ENCODE measurements at regions not wholly inside any gene's neighbourhood (a gene's known extent, or its start where the extent isn't known, plus 50 kb on each side); places are given as distances from the start of the nearest gene placed in this dataset.
"Not testable (repeated sequence)": the region's sequence is repeated elsewhere in the genome, so short reads cannot be mapped to it uniquely, and the experiment has no call there.

DNA sequence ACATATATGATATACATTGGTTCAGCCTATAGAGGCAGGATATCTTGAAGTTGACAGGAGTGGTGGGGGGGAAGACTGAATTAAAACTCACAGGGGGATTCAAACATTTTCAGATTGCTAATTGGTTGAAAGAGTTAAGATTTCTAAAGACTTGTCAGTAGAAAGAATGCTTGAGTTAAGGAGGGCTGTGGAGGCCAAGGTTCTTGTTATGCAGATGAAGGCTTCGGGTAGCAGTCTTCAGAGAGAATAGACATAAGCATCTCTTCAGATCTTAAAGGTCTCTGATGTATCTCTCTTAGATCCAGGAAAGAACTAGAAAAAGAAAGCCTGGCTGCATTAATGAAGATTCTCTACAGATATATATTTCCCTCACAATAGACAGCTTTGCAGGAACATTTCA lies 209.8 kb upstream of the SEMA3D start:
- CTCF ChIA-PET, result no interaction called here
- POLR2A ChIA-PET, result no interaction called here

DNA sequence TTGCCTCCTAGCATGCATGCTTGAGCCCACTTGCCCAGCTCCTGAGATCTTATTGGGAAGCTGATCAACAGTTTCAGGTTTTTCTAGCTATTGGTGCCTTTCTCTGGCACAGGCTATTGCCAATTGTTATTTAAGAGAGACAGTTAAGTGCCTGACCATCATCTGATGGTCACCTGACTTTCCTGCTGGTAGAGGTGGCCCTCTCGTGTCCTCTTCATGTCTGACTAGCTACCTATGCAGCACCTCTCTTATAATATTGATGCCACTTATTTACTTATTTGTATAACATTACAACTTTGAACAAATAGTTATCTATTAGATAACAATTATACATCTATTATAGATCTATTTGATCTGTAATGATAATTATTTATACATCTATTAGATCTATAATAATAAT lies 205.9 kb upstream of the SEMA3D start:
- CTCF ChIA-PET, result no interaction called here

DNA sequence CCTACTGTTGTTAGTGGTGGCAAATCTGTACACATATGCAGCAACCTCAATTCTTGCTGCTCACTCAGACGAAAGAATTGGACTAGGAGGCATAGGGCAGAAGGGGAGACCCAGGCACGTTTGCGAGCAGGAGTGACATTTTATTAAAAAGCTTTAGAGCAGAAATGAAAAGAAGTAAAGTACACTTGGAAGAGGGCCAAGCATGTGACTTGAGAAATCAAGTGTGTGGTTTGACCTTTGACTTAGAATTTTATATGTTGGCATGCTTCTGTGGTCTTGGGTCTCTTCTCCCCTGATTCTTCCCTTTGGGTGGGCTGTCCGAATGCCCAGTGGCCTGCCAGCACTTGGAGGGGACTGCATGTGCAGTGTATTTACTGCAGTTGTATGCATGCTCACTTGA lies 205.5 kb upstream of the SEMA3D start:
- POLR2A ChIA-PET, result no interaction called here

More for the DNA sequence above, 205.9 kb upstream of the SEMA3D start:
- POLR2A ChIA-PET, result no interaction called here

DNA sequence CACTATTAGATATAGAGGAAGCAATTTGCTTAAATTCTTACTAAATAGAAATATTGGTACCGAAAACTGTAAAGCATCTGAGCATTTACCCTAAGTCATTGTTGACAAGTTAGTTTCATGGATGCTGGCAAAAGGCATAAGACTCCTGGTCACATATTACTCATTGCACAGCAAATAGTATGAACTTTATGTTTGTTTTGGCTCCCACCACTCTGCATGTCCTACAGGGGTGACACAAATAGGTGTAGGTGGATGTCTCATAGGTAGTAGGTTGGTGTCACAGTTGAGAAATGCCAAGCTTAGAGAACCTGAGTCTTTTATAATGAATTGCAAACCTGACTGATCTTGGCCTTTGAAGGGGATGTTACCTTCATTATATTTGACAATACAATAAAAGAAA lies 199.6 kb upstream of the SEMA3D start:
- CTCF ChIA-PET, result no interaction called here

More for the DNA sequence above, 205.5 kb upstream of the SEMA3D start:
- CTCF ChIA-PET, result no interaction called here

DNA sequence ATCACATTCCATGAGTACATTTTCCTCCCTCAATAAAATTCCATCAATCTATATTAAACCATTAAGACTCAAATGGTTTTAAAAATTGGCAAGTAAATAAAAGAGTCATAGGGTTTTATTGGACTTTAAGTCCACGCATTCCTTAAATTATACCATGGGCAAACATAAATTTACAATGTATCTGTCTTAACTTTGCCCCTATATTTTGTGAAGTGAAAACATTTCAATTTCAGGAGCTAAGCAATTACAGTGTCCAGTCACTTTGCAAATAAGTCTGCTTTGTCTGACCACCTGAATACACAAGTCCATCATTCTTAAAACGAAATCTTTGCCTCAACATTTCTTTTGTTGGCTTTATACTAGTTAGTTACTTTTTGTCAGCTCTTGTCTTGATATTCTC lies 197.5 kb upstream of the SEMA3D start:
- ChIA-PET POLR2A (no interaction called here), CTCF (no interaction called here)

More for the DNA sequence above, 199.6 kb upstream of the SEMA3D start:
- POLR2A ChIA-PET, result no interaction called here

DNA sequence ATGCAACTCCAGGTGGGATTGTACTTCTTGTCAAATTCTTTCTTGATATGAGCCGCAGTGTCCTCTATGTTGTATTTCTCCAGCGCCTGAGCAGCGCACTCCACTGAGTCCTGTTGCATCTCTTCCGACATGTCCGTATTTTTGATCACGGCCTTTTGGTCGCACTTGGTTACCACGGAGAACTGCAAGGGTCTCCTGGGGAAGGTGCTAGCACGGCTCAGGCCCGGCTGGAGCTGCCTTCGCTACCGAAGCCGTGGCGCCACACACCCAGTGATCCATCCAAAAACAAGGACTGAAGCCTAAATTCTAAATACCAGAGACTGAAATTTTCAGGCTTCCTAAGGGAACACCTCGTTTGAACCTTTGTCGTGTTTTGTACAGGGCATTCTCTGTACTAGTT lies 194.4 kb upstream of the SEMA3D start:
- ChIA-PET POLR2A (no interaction called here), CTCF (no interaction called here)

DNA sequence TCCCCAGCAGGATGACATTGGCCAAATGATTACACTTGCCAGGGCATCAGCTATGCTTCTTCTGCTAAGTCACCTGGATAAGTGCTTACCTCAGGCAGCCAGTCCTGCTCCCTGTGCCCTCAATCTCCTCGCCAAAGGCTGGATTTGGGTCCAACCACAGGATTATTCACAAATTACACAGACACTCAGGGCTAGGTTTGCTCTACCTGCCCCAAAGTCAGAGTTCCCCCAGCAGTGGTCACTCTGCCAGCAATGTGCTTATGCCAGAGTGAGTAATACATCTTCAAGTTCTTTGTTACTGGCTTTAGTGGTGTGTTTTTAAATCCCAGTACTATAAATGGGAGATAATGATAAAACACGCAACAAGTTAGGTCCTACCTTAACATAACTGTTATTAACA lies 189.7 kb upstream of the SEMA3D start:
- CTCF ChIA-PET, result no interaction called here

DNA sequence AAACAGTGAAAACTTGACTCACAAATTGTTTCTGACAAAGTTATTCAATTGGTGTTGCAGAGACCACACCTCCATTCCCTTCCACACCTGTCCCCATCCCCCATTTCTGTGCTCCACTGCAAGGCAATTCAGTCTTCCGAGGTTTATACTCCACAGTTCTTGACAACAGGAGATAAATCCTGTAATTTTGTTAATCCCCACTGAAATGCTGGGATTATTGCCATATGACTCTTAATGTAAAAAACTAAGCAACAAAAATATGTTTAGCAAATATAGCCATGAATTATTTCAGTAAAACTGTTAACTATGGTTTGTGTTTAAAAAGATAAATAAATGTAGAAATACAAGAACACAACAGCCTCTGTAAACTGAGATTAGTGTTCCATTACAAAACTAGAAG lies 170.1 kb upstream of the SEMA3D start:
- CTCF ChIA-PET, result no interaction called here
- POLR2A ChIA-PET, result no interaction called here

More for the DNA sequence above, 189.7 kb upstream of the SEMA3D start:
- POLR2A ChIA-PET, result no interaction called here

DNA sequence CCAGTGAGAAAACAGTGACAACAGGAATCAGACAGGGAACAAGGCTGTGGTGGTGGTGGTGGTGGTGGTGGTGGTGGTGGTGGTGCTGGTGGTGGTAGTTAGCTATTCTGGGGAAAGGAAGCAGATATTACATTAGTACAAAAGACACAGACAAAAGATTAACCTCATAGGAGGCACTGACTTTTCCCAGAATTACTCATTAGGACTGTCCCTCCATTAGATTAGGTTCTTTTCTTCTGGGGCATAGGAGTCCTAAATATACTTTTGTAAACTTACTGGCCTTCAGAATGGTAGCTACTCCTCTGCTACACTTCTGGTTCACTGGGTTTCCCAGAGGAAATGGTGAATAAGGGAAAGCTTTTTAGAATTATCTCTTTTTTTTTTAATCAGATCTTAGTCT lies 156.6 kb upstream of the SEMA3D start:
- POLR2A ChIA-PET, result no interaction called here
- CTCF ChIA-PET, result no interaction called here

DNA sequence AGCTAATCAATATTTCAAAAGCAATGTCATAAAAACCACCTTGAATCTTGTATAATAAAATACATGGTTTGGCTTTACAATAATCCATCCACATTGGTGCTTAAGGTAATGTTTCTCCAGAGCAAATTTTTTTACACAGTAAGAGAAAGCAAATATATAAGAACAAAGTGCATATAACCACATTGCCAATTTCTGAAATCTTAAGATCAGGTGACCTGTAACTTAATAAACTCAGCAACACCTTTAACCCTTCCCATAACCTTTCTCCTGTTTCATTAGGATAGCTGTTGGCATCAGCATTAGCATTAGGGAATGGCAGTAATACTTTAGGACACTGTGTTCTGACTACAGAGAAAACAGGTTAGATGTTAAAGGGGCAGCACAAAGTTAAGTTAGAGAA lies 155.9 kb upstream of the SEMA3D start:
- ChIA-PET CTCF (no interaction called here), POLR2A (no interaction called here)

DNA sequence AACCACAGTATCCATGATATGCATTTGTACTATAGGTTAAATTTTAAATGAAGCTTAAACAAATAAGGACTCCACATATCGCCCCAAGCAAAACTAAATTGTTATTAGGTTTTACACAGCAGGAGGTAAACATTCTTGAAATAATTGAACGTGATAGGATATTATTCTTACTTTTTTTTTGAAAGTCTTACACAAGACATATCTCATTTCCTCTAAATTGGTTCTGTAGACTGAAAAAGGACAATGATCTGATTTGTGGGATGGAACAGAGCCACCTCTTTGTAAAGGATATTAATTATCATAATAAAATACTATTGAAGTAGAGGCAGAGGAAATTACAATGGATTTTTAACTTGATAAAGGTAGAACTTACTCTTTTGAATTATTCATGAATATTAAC lies 155.1 kb upstream of the SEMA3D start:
- POLR2A ChIA-PET, result no interaction called here
- CTCF ChIA-PET, result no interaction called here

DNA sequence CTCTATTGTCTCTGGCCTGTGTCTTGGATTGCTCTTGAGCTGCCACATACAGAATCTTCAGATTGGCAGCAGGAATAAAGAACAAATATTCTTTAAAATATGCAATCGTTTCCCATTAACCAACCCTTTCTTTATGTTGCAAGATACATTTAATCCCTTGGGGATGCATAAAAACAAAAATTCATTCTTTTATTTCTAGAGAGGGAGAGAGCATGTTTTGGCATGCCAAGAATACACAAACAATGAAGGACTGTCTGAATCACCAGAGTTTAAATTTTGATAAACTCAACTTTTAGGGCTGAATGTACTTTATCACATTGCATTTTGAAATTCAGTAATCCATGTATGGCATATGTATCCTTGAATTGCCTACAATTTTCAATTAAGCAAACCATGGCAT lies 154.3 kb upstream of the SEMA3D start:
- ChIA-PET POLR2A (no interaction called here), CTCF (no interaction called here)

DNA sequence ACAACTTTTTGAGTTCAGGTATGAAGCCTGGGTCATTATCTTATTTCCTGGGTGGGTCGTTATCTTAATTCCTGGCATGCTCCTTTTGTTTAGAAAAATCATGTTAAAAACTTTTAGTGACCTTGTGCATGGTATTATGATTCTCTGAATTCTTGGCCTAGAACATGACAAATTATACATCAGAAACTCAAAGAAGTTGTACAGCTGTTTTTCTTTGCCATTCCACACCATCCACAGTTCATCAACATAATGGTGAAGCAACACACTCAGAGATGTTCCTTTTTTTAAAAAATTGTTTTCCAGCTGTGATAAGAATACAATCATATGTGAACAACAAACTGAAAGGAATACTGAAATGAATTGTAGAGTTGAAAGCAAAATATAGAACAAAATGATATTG lies 149.2 kb upstream of the SEMA3D start:
- ChIA-PET CTCF (no interaction called here), POLR2A (no interaction called here)

DNA sequence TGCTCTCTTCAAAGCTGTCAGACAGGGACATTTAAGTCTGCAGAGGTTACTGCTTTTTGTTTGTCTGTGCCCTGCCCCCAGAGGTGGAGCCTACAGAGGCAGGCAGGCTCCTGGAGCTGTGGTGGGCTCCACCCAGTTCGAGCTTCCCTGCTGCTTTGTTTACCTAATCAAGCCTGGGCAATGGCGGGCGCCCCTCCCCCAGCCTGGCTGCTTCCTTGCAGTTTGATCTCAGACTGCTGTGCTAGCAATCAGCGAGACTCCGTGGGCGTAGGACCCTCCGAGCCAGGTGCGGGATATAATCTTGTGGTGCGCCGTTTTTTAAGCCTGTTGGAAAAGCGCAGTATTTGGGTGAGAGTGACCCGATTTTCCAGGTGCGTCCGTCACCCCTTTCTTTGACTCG lies 148.3 kb upstream of the SEMA3D start:
- POLR2A ChIA-PET, result not testable (repeated sequence)

DNA sequence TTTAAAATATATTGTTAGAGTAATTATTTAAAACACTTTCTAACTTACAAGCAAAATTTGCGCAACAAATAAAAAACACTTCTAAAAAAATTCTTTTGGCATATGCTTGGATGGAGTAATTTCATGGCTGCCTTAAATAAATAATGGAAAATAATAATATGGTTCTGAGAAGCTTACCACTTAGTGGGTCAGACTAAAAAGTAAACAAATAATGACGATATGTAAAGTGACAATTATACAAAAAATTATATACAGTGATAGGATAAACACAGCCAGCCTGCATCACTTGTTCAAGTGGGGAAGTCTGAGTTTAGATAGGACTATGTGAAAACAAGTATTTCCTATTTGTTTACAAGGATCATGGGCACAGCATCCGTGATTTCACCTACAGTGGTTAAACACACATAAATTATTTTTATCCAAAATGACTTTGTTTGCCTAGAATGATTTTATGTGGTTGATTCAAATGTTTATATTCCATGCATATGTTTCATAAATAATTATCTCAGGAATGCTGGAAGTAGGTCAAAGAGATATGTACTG lies 141.7 kb upstream of the SEMA3D start:
- ChIA-PET POLR2A (no interaction called here), CTCF (no interaction called here)

More for the DNA sequence above, 148.3 kb upstream of the SEMA3D start:
- CTCF ChIA-PET, result not testable (repeated sequence)

DNA sequence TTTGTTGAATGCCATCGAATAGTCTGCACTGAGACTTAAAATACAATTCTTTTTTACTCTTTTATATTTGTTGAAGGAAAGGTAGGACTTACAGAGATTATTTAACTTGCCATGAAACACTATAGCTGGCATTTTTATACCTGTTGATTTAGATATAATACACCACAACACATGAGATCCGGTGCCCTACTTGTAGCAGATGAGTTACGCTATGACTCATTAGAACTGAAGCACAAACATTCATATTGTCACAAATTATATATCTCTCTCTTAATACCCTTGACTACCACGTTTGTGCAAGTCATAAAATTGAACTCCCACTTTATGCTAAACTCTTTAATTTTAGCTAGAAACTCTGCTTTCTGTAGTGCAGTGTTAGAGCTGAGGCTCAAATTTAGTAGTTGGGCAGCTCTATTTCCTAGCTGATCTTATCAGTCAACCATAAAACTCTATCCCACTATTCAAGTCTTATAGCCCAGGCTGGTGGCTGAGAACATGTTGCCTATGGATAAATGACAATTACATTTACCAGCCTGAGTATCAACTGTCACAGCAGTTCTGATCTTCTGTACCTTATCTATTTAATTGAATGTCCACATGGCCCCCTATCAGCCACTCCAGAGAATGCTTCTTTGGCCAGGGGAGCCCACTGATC lies 137.4 kb upstream of the SEMA3D start:
- CTCF ChIA-PET, result no interaction called here
- POLR2A ChIA-PET, result no interaction called here

DNA sequence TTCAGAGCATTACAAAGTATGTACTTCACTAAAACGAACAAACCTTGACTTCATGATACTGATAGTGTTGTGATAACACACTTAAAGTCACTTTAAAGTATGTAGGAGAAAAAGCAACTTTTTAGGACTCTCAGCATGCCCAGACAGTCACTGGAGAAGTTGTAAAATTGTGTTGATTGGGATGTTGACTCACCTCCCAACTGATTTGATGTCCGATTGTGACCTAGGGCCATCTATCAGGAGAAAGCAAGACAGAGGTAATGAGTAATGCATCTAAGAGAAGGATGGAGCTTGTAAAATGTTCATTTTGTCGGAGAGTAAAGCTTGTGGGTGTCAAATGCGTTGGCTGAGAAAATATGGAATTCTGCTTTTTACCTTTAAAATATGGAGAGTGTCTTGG lies 135.4 kb upstream of the SEMA3D start:
- POLR2A ChIA-PET, result no interaction called here
- CTCF ChIA-PET, result no interaction called here

DNA sequence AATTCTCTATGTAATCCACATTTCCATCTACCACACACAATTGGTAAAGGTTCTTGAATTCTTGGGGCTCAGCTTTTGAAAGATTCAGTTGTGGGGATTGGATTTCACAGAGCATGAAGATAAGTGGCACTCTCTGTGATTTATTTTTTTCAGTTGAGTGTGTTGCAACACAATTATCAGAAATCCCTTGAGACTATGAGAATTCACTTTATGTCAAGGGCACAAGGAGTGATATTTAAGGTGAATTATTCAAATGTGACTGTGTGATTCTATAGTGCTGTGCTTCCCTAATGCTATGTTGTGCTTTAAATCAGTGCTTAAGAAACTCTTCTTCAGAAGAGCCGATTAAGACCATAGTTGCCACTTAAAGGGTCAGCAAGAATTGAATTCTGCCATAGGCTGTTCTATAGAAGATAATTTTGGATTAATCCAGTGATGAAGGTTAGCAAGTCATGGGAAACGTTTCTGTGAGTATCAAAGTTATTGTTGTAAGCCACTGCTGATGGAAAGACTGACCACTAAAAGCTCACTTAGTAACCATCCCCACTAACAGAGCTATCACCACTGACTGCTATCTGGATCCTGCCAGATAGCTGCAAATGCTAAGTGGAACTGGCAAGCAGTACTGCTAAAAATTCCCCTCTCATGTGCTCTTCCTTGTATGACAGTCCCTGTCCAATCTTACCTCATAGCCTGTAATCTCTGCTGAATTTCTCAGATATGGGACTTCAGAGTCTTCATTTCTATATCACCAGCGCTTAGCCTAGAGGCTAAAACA lies 134.0 kb upstream of the SEMA3D start:
- POLR2A ChIA-PET, result no interaction called here

DNA sequence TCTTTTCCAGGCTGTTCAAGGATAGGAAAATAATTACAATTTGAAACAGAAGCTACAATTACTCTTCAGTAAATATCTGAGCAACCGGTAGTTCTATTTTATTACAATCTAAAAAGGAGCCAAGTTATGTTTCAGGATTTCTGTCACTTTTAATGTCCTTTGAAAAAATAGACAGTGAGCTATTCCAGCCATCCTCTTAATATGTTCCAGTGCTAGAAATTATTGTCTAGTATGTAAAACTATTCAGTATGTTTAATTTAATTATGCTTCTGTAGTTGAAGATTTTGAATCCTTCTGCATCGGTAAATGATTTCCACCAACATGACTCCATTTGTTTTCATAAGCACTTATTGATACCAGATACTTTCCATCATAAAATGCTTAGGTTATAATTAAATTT lies 129.6 kb upstream of the SEMA3D start:
- CTCF ChIA-PET, result no interaction called here
- POLR2A ChIA-PET, result no interaction called here

More for the DNA sequence above, 134.0 kb upstream of the SEMA3D start:
- CTCF ChIA-PET, result no interaction called here

DNA sequence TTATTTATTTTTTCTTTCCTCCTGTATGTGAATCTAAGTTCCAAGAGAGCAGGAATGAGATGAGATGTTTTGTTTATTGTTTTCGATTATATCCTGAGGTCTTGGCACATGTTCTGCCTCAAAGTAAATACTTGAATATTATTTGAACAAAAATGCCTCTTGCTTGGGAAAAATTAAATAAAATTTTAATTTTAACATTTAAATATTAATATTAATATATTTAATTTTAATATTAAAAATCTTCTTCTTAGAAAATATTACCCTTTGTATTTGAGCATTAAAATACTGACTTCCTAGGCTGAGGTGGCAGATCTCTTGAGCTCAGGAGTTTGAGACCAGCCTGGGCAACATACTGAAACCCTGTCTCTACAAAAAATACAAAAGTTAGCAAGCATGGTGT lies 123.4 kb upstream of the SEMA3D start:
- POLR2A ChIA-PET, result no interaction called here
- CTCF ChIA-PET, result no interaction called here

DNA sequence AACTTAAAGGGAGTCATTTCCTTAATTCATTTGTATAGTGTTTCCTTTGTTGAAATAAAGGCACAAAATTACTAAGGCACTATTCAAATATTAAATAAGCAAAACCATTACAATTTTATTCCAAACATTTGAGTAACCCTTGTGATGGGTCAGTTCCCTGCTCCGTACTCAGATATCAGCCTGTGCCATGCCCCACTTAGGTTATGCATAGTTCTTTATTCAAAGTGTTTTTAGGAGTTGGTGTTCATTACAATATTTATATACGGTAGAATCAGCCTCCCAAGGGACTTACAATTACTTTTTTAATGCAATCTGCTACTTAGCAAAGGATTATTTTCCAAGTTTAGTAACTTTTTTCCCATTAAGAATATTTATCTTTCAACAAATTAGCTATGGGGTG lies 119.3 kb upstream of the SEMA3D start:
- ChIA-PET CTCF (no interaction called here), POLR2A (no interaction called here)

DNA sequence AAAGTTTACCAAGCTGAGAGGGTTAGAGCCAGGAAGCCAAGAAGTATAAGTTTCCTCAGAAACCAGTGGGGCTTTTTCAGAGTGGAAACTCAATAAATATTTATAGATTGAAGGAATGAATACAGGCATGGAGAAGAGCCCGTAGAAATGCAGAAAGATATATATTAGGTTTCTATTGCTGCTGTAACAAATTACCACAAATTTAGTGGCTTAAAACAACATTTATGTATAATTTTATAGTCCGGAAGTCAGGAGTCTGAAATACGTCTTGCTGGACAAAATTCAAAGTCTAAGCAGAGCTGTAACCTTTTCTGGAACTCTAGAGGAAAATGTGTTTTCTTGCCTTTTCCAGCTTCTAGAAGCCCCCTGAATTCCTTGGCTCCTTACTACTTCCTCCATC lies 107.3 kb upstream of the SEMA3D start:
- CTCF ChIA-PET, result no interaction called here

More for the DNA sequence above, 107.3 kb upstream of the SEMA3D start:
- POLR2A ChIA-PET, result no interaction called here
